Activated CD4-positive, alpha-beta T cell treated with anti-CD3 and anti-CD28 coated beads for 36 hours (primary cell): ENCODE measurements at regions not wholly inside any gene's neighbourhood (a gene's known extent, or its start where the extent isn't known, plus 50 kb on each side); places are given as distances from the start of the nearest gene placed in this dataset.
"Not testable (repeated sequence)": the region's sequence is repeated elsewhere in the genome, so short reads cannot be mapped to it uniquely, and the experiment has no call there.

Experiments used
- ATAC-seq: fragments of 200-7000 bp; cut with Tn5 transposase; one replicate; pipeline ENCODE4 v1.10.0; 2021; ENCODE audit warnings: mild to moderate bottlenecking, moderate library complexity
- CTCF ChIA-PET: fragments of 350-600 bp; sonication (Branson Sonifier 250); formaldehyde crosslinking; loops from one replicate; lab custom pipeline; 2021; ENCODE audit warnings: antibody characterized with exemption; lab: Charles Lee
- POLR2A ChIA-PET: fragments of 350-600 bp; sonication (Branson Sonifier 250); formaldehyde crosslinking; loops from one replicate; lab custom pipeline; 2021; ENCODE audit warnings: antibody characterized with exemption, inconsistent platforms; lab: Charles Lee
- DNase-seq: peaks from one replicate; pipeline ENCODE4 v3.0.0-alpha.2; 2020
- H3K27ac Mint-ChIP-seq: one replicate; pipeline ENCODE4 v1.8.0; 2021; ENCODE audit warnings: mixed read lengths
- H3K27me3 Mint-ChIP-seq: one replicate; pipeline ENCODE4 v1.8.0; 2021; ENCODE audit warnings: mixed read lengths
- H3K36me3 Mint-ChIP-seq: one replicate; pipeline ENCODE4 v1.8.0; 2021; ENCODE audit warnings: low read depth, mixed read lengths
- H3K4me1 Mint-ChIP-seq: one replicate; pipeline ENCODE4 v1.8.0; 2021; ENCODE audit warnings: mixed read lengths
- H3K4me3 Mint-ChIP-seq: one replicate; pipeline ENCODE4 v1.8.0; 2021; ENCODE audit warnings: mild to moderate bottlenecking, moderate library complexity, mixed read lengths
- H3K9me3 Mint-ChIP-seq: one replicate; pipeline ENCODE4 v1.8.0; 2021; ENCODE audit warnings: low read depth, mixed read lengths
- intact Hi-C, 2 experiments: fragments of 100-400 bp; cut with DNase I in 1 of 2; cut with micrococcal nuclease in 1 of 2; formaldehyde crosslinking; loops; one replicate each; pipeline versions ENCODE4 v1.14.2 to v1.15.1; 2022 to 2024; cut with DNase I, micrococcal nuclease

DNA sequence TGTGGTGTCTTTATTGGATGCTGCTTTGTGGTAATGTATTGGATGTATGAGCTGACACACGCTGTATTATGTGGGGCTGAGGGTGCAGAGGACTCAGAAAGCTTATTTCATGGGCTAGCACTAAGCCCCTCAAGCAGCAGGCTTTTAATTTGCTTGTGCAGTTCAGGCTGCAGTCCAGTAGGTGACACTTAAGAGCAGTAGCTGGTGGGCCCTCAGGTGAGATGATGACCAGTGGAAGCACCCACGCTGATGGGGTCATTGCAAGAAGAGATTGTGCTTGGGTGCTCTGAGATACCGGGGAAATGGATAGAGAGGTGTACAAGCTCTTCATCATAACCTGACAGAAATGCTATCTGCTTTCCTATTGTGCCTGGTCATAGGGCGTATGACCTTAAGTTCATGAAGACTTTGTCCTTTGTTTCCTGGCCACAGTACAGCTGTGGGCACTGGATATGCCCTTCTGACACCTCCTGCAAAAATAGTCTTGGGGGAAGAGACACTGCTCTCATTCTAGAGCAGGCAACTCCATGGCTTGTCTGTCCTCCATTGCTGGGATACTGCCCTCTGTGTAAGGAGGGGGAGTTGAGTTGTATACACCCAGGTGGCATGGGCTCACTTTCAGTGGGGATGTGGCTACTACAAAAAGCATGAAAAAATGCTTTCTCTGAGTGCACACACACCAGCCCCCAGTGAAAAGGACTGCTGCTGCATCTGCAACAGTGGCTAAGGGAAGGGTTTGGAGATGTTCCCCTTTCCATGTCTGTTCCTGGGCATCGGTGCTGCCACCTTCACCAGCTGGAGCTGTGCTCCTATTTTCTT, 205.7 kb upstream of the ZSWIM2 start:
- Mint-ChIP-seq H3K27ac (no peak overlapping the region), H3K9me3 (peaks cover 4% of the 10 kb centered on the region), H3K27me3 (no peaks in the 10 kb centered on the region), H3K4me3 (no peak overlapping the region), H3K36me3 (no peaks in the 10 kb centered on the region), H3K4me1 (no peaks in the 10 kb centered on the region)
- no peak for ATAC-seq
- intact Hi-C loops: no loop called here
- ChIA-PET POLR2A (no interaction called here), CTCF (no interaction called here)
- no peak for DNase-seq

DNA sequence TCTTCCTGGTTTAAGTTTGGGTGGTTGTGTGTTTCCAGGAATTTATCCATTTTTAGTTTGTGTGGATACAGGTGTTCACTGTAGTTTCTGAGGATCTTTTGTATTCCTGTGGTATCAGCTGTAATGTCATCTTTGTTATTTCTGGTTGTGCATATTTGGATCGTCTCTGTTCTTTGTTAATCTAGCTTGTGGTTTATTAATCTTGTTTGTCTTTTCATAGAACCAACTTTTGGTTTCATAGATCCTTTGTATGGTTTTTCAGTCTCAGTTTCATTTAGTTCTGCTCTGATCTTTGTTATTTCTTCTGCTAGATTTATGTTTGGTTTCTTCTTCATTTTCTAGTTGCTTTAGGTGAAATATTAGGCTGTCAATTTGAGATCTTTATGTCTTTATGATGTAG, 202.4 kb upstream of the ZSWIM2 start:
- Mint-ChIP-seq H3K9me3 (peaks cover 4% of the 10 kb centered on the region), H3K27ac (no peak overlapping the region), H3K4me1 (no peaks in the 10 kb centered on the region), H3K4me3 (no peak overlapping the region), H3K36me3 (no peaks in the 10 kb centered on the region), H3K27me3 (no peaks in the 10 kb centered on the region)
- DNase-seq: no peak
- ATAC-seq: no peak
- intact Hi-C loops: no loop called here
- ChIA-PET CTCF (no interaction called here), POLR2A (no interaction called here)

DNA sequence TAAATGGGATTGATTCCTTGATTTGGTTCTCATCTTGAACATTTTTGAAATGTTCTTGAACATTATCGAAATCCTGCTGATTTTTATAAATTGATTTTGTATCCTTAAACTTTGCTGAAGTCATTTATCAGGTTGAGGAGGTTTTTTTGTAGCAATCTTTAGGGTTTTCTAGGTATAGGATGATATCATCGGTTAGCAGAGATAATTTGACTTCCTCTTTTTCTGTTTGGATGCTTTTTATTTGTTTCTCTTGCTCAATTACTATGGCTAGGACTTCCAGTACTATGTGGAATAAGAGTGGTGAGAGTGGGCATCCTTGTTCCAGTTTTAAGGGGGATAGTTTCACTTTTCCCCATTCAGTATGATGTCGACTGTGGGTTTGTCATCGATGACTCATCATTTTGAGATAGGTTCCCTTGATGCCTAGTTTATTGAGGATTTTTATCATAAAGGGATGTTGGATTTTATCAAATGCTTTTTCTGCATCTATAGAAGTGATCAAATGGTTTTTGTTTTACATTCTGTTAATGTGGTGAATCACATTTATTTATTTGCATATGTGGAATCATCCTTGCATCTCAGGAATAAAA, 201.5 kb upstream of the ZSWIM2 start:
- ChIA-PET POLR2A (no interaction called here), CTCF (no interaction called here)
- Mint-ChIP-seq H3K27me3 (no peaks in the 10 kb centered on the region), H3K4me1 (no peaks in the 10 kb centered on the region), H3K36me3 (no peaks in the 10 kb centered on the region), H3K9me3 (peaks cover 4% of the 10 kb centered on the region), H3K4me3 (no peak overlapping the region), H3K27ac (no peak overlapping the region)
- intact Hi-C loops: no loop called here
- ATAC-seq (no peak), DNase-seq (no peak)

DNA sequence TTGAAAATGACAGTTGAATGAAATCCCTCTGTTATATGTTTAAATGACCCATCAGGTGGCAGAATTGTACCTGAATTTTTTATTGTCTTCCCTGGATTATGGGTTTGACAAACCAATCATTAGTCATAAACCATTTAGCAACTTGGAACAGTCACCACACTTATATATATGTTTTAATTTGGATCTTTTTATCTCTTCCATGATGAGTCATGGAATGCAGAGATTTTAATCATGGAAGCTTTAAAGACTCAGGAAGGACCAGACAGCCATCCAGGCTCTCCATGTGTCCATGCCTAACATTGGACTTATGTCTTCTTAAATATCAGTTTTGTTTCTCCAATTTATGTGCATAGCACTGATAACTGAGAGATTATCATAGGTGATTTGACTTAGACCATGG, 188.3 kb upstream of the ZSWIM2 start:
- CTCF ChIA-PET: no interaction called here
- no peaks in the 10 kb centered on the region for H3K4me1 Mint-ChIP-seq
- POLR2A ChIA-PET: no interaction called here
- intact Hi-C loops: no loop called here
- no peaks in the 10 kb centered on the region for H3K36me3 Mint-ChIP-seq
- H3K27ac Mint-ChIP-seq: no peak overlapping the region
- DNase-seq (no peak), ATAC-seq (no peak)
- no peaks in the 10 kb centered on the region for H3K27me3 Mint-ChIP-seq
- H3K9me3 Mint-ChIP-seq: peaks cover 2% of the 10 kb centered on the region
- no peak overlapping the region for H3K4me3 Mint-ChIP-seq

DNA sequence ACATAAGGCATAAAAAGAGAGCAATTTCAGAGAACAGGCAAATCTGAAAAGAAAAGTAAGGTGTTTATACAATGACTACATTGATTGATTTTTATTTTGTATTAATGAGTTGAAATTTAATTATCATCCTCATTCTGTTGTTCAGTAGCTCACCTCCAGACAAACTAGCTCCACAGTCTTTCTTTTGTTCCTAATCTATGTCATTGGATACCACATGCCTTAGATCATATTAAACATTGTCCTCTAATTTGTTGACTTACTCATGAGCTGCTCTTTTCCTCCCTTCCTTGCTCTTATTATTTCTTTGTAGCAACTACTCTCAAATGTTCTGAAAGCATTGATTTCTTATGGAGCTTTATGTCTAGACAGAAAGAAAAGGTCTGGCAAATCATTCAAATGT, 185.5 kb upstream of the ZSWIM2 start:
- no peaks in the 10 kb centered on the region for H3K36me3 Mint-ChIP-seq
- no peak for ATAC-seq
- H3K27me3 Mint-ChIP-seq: no peaks in the 10 kb centered on the region
- H3K9me3 Mint-ChIP-seq: peaks cover 2% of the 10 kb centered on the region
- ChIA-PET POLR2A (no interaction called here), CTCF (interaction anchor here (1.1 kb wide), 1 partner anchor 8 kb away, joined by 4 read pairs; no protein-coding TSS in a partner anchor)
- H3K27ac Mint-ChIP-seq: no peak overlapping the region
- DNase-seq: no peak
- H3K4me1 Mint-ChIP-seq: no peaks in the 10 kb centered on the region
- H3K4me3 Mint-ChIP-seq: no peak overlapping the region
- intact Hi-C loops: no loop called here

DNA sequence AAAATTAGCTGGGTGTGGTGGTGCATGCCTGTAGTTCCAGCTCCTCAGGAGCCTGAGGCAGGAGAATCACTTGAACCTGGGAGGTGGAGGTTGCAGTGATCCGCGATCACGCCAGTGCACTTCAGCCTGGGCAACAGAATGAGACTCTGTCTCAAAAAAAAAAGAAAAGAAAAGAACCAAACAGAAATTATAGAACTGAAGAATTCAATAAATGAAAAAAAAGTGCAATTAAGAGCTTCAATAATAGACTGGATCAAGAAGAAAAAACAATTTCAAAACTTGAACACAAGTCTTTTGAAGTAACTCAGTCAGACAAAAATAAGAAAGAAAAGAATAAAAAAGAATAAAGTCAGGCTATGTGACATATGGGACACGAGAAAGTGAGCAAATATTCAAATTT, 175.8 kb upstream of the ZSWIM2 start:
- DNase-seq (no peak), ATAC-seq (no peak)
- no peak overlapping the region for H3K27ac Mint-ChIP-seq
- H3K27me3 Mint-ChIP-seq: no peaks in the 10 kb centered on the region
- H3K4me3 Mint-ChIP-seq: no peak overlapping the region
- ChIA-PET CTCF (interaction anchor here (0.5 to 0.6 kb wide), 2 partner anchors 10 to 429 kb away, joined by 3 read pairs; no protein-coding TSS in a partner anchor), POLR2A (no interaction called here)
- no peaks in the 10 kb centered on the region for H3K4me1 Mint-ChIP-seq
- peaks cover 7% of the 10 kb centered on the region for H3K9me3 Mint-ChIP-seq
- no peaks in the 10 kb centered on the region for H3K36me3 Mint-ChIP-seq
- intact Hi-C loops: no loop called here

DNA sequence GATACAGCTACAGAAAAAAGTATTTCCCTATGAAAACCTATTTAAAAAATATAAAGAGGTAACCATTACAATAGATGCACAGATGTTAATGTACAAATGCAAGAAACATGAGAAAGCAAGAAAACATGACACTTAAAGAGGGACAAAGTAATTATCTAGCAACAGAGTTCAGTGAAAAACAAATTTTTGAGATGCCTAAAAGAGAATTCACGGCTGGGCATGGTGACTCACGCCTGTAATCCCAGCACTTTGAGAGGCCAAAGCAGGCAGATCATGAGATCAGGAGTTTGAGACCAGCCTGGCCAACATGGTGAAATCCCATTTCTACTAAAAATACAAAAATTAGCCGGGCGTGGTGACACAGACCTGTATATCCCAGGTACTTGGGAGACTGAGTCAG, 175.0 kb upstream of the ZSWIM2 start:
- intact Hi-C loops, H3K4me3 Mint-ChIP-seq, H3K4me1 Mint-ChIP-seq, H3K36me3 Mint-ChIP-seq, CTCF ChIA-PET, DNase-seq, H3K27me3 Mint-ChIP-seq, POLR2A ChIA-PET, ATAC-seq, H3K27ac Mint-ChIP-seq, H3K9me3 Mint-ChIP-seq: not testable (repeated sequence)

DNA sequence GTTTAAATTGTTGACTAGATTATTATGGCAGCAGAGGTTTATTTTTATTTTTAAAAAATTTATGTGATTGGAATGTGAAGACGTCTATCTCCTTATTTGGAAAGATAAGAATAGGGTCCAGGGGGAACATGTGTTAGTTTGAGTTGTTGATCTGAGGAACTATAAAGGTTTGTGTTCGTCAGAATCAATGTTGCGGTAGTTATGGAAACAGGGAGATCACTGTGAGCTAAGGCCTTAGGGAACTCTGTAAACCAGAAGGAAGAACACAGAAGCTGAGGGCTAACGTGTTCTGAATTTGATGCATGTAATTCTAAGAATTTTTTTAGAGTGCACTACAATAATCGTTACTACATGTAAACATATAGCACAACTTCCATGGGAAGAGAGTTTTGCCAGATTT, 168.5 kb upstream of the ZSWIM2 start:
- DNase-seq (no peak), ATAC-seq (no peak)
- H3K36me3 Mint-ChIP-seq: no peaks in the 10 kb centered on the region
- CTCF ChIA-PET: no interaction called here
- H3K9me3 Mint-ChIP-seq: no peaks in the 10 kb centered on the region
- no peak overlapping the region for H3K4me3 Mint-ChIP-seq
- intact Hi-C loops: no loop called here
- no peaks in the 10 kb centered on the region for H3K27me3 Mint-ChIP-seq
- POLR2A ChIA-PET: no interaction called here
- no peak overlapping the region for H3K27ac Mint-ChIP-seq
- no peaks in the 10 kb centered on the region for H3K4me1 Mint-ChIP-seq

DNA sequence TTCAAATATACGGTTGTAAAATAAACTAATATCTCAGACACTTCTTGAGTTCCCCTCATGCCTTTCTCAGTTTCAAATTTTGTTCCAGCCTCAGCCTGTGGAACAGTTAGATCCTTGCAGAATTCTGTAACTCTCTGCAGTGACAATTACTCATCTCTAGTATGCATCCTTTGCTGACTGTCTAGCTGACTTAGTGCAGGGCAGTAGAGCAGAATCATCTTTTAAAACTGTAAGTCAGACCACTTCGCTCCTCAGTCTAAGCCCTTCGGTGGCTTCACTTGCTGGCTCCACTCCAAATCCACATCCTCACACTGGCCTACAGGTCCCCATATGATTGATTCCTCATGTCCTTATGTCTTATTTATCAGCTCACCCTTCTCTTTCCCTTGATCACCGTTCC, 164.1 kb upstream of the ZSWIM2 start:
- H3K4me3 Mint-ChIP-seq: no peak overlapping the region
- intact Hi-C loops: no loop called here
- DNase-seq (no peak), ATAC-seq (no peak)
- H3K4me1 Mint-ChIP-seq: no peaks in the 10 kb centered on the region
- no peaks in the 10 kb centered on the region for H3K27me3 Mint-ChIP-seq
- POLR2A ChIA-PET: no interaction called here
- H3K9me3 Mint-ChIP-seq: no peaks in the 10 kb centered on the region
- CTCF ChIA-PET: no interaction called here
- H3K36me3 Mint-ChIP-seq: no peaks in the 10 kb centered on the region
- H3K27ac Mint-ChIP-seq: no peak overlapping the region

DNA sequence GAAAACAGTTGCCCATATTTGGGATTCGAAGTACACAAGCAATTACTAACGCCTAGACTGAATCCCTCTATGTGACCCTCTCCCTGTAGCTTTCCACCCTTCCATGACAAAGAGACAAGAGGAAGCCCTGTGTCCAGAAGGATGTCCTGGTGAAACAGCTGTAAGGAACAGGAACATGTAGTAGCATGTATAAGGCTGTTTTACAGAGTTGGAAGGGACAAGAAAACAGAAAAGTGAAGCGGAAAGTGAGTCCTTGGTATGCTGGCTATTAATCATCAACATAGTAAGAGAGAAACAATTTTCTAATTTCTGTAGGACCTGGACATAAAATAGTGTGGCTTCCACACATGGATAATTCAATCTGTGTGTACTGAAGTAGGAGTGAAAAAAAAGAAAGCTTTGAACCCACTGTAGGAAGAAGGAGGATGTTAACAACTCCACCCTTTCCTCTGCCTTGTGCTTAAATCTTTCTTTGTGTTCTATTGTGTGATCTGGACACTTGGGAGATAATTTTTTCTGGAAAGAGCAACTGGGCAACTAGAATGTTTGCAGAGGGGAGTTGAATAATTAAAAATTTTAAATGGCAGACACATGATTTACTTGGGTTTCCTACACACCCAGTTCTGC, 162.3 kb upstream of the ZSWIM2 start:
- DNase-seq: no peak
- no peak overlapping the region for H3K27ac Mint-ChIP-seq
- intact Hi-C loops: no loop called here
- no peaks in the 10 kb centered on the region for H3K9me3 Mint-ChIP-seq
- CTCF ChIA-PET: no interaction called here
- no peaks in the 10 kb centered on the region for H3K27me3 Mint-ChIP-seq
- no peaks in the 10 kb centered on the region for H3K4me1 Mint-ChIP-seq
- H3K36me3 Mint-ChIP-seq: no peaks in the 10 kb centered on the region
- no peak overlapping the region for H3K4me3 Mint-ChIP-seq
- no peak for ATAC-seq
- POLR2A ChIA-PET: no interaction called here

DNA sequence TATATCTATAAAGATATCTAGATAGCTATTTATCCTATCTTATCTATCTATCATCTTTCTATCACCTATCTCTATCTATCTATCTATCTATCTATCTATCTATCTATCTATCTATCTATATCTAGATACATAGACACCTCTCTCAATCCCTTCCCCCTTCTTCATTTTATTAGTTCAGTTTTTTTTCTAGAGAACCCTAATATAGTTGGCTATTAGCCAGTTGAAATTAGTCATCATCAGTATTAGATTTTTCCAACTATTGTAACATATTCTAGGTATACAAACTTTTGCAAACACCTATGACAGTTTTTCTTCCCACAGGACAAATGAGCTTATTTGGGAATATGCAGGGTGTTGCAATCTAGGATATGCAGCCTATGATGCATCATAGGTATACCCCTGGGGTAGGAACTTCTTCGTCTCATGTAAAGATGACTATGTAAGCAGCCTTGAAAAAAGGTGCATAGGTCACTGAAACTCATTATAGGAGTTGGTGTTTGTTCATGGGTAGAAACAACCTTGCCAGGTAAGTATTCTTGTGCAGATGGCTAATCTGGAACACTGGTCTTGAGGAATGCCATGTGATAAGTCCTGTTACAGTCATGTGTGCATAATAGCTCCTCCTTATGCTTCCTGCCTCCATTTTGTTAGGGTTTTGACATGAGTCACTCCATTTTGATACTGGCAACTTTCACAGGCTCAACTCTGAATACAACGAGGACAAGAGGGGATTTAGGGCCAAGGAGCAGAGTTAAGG, 160.7 kb upstream of the ZSWIM2 start:
- Mint-ChIP-seq H3K4me3 (no peak overlapping the region), H3K4me1 (no peaks in the 10 kb centered on the region), H3K36me3 (no peaks in the 10 kb centered on the region), H3K27me3 (no peaks in the 10 kb centered on the region), H3K9me3 (no peaks in the 10 kb centered on the region), H3K27ac (no peak overlapping the region)
- POLR2A ChIA-PET: no interaction called here
- no peak for DNase-seq
- intact Hi-C loops: no loop called here
- no peak for ATAC-seq
- CTCF ChIA-PET: no interaction called here
